H9 (cell line): ENCODE measurements at regions not wholly inside any gene's neighbourhood (a gene's known extent, or its start where the extent isn't known, plus 50 kb on each side); places are given as distances from the start of the nearest gene placed in this dataset.

Experiments
- DNase-seq: peaks from one replicate; pipeline ENCODE4 v3.0.0-alpha.2; 2017
- H2AFZ ChIP-seq: one replicate; pipeline ENCODE4 v1.6.1; 2013; ENCODE audit warnings: mild to moderate bottlenecking, low read length, control low read depth, moderate library complexity
- H2AK5ac ChIP-seq: 2 replicates; pipeline ENCODE4 v1.6.1; 2013; ENCODE audit warnings: low read length, control low read depth, mixed read lengths; ENCODE audit not compliant: insufficient read length
- H2BK120ac ChIP-seq: one replicate; pipeline ENCODE4 v1.6.1; 2013; ENCODE audit warnings: low read depth, mild to moderate bottlenecking, low read length, control low read depth, inconsistent platforms; ENCODE audit not compliant: poor library complexity, severe bottlenecking
- H2BK12ac ChIP-seq: 2 replicates; pipeline ENCODE4 v1.6.1; 2013; ENCODE audit warnings: low read length, control low read depth, mixed read lengths, low read depth; ENCODE audit not compliant: insufficient read length
- H2BK15ac ChIP-seq: 2 replicates; pipeline ENCODE4 v1.6.1; 2013; ENCODE audit warnings: low read depth, low read length, control low read depth
- H2BK20ac ChIP-seq: one replicate; pipeline ENCODE4 v1.6.1; 2013; ENCODE audit warnings: low read depth, mild to moderate bottlenecking, low read length, control low read depth, inconsistent platforms; ENCODE audit not compliant: poor library complexity, severe bottlenecking
- H2BK5ac ChIP-seq: 2 replicates; pipeline ENCODE4 v1.6.1; 2013; ENCODE audit warnings: low read length, control low read depth, mixed read lengths; ENCODE audit not compliant: insufficient read length
- H3K14ac ChIP-seq: 2 replicates; pipeline ENCODE4 v1.6.1; 2013; ENCODE audit warnings: low read length, control low read depth; ENCODE audit not compliant: insufficient read depth
- H3K18ac ChIP-seq: 2 replicates; pipeline ENCODE4 v1.6.1; 2013; ENCODE audit warnings: low read depth, mild to moderate bottlenecking, mixed read lengths, low read length, control low read depth; ENCODE audit not compliant: insufficient read length
- H3K23ac ChIP-seq: 2 replicates; pipeline ENCODE4 v1.6.1; 2013; ENCODE audit warnings: low read length, control low read depth, mixed read lengths, low read depth; ENCODE audit not compliant: insufficient read length
- H3K23me2 ChIP-seq: 2 replicates; pipeline ENCODE4 v1.6.1; 2013; ENCODE audit warnings: low read depth, mild to moderate bottlenecking, mixed read lengths, low read length, control low read depth; ENCODE audit not compliant: insufficient read length, poor library complexity, severe bottlenecking
- H3K27ac ChIP-seq: 2 replicates; pipeline ENCODE4 v1.5.1; 2013; ENCODE audit warnings: low read length, control low read depth, mixed read lengths, low read depth; ENCODE audit not compliant: insufficient read length
- H3K27me3 ChIP-seq: 2 replicates; pipeline ENCODE4 v1.6.1; 2013; ENCODE audit warnings: low read length, control low read depth, inconsistent platforms; ENCODE audit not compliant: insufficient read depth
- H3K4ac ChIP-seq: 2 replicates; pipeline ENCODE4 v1.6.1; 2013; ENCODE audit warnings: low read depth, mild to moderate bottlenecking, control low read depth, inconsistent platforms, low read length, moderate library complexity
- H3K4me1 ChIP-seq: 2 replicates; pipeline ENCODE4 v1.6.1; 2013; ENCODE audit warnings: low read length, control low read depth, inconsistent platforms; ENCODE audit not compliant: insufficient read depth
- H3K4me2 ChIP-seq: 2 replicates; pipeline ENCODE4 v1.6.1; 2013; ENCODE audit warnings: low read length, control low read depth, mixed read lengths; ENCODE audit not compliant: insufficient read length, insufficient read depth
- H3K56ac ChIP-seq: 2 replicates; pipeline ENCODE4 v1.6.1; 2013; ENCODE audit warnings: low read depth, mild to moderate bottlenecking, mixed read lengths, low read length, control low read depth; ENCODE audit not compliant: insufficient read length
- H3K79me1 ChIP-seq: 2 replicates; pipeline ENCODE4 v1.6.1; 2013; ENCODE audit warnings: low read depth, mild to moderate bottlenecking, moderate library complexity, low read length, control low read depth, inconsistent platforms; ENCODE audit not compliant: insufficient read depth, poor library complexity, severe bottlenecking
- H3K79me2 ChIP-seq: 2 replicates; pipeline ENCODE4 v1.6.1; 2013; ENCODE audit warnings: low read length, control low read depth, inconsistent platforms; ENCODE audit not compliant: insufficient read depth
- H3K9ac ChIP-seq: 2 replicates; pipeline ENCODE4 v1.6.1; 2013; ENCODE audit warnings: low read length, control low read depth, mixed read lengths; ENCODE audit not compliant: insufficient read length; ENCODE audit errors: extremely low read depth
- H3K9me3 ChIP-seq: one replicate; pipeline ENCODE4 v1.6.1; 2013; ENCODE audit warnings: low read depth, low read length, inconsistent platforms; ENCODE audit not compliant: control insufficient read depth
- H3T11ph ChIP-seq: one replicate; pipeline ENCODE4 v1.6.1; 2013; ENCODE audit warnings: mild to moderate bottlenecking, low read length, control low read depth, inconsistent platforms
- H4K20me1 ChIP-seq: one replicate; pipeline ENCODE4 v1.6.1; 2013; ENCODE audit not compliant: control insufficient read depth, insufficient read length, insufficient read depth
- H4K5ac ChIP-seq: 2 replicates; pipeline ENCODE4 v1.6.1; 2013; ENCODE audit warnings: low read depth, mild to moderate bottlenecking, mixed read lengths, low read length, control low read depth; ENCODE audit not compliant: insufficient read length
- H4K8ac ChIP-seq: replicated peaks from 2 replicates; pipeline ENCODE4 v1.6.1; 2013; ENCODE audit warnings: low read length, control low read depth, mixed read lengths, low read depth; ENCODE audit not compliant: insufficient read length
- H4K91ac ChIP-seq: 2 replicates; pipeline ENCODE4 v1.6.1; 2013; ENCODE audit warnings: low read depth, mild to moderate bottlenecking, moderate library complexity, mixed read lengths, low read length, control low read depth; ENCODE audit not compliant: insufficient read length
- H3K27ac Mint-ChIP-seq, 3 experiments: 2 replicates in 2 of 3; 3 replicates in 1 of 3; pipeline ENCODE4 v1.8.0; 2020 to 2021; ENCODE audit warnings: mixed read lengths in 3 of 3, mild to moderate bottlenecking in 1 of 3, moderate library complexity in 1 of 3
- H3K27me3 Mint-ChIP-seq: 2 replicates; pipeline ENCODE4 v1.8.0; 2021; ENCODE audit warnings: low read depth, mild to moderate bottlenecking, moderate library complexity, mixed read lengths
- H3K36me3 Mint-ChIP-seq, 3 experiments: 2 replicates in 2 of 3; 3 replicates in 1 of 3; pipeline ENCODE4 v1.8.0; 2020 to 2021; ENCODE audit warnings: low read depth in 3 of 3, mixed read lengths in 3 of 3; ENCODE audit not compliant: insufficient read depth in 1 of 3
- H3K4me1 Mint-ChIP-seq, 2 experiments: 2 replicates each; pipeline ENCODE4 v1.8.0; 2020; ENCODE audit warnings: mixed read lengths in 2 of 2
- H3K4me3 Mint-ChIP-seq, 2 experiments: 2 replicates in 1 of 2; 3 replicates in 1 of 2; pipeline ENCODE4 v1.8.0; 2020 to 2021; ENCODE audit warnings: mild to moderate bottlenecking in 2 of 2, mixed read lengths in 2 of 2, moderate library complexity in 1 of 2
- H3K9me3 Mint-ChIP-seq, 2 experiments: 2 replicates in 1 of 2; 3 replicates in 1 of 2; pipeline ENCODE4 v1.8.0; 2020; ENCODE audit warnings: mild to moderate bottlenecking in 2 of 2, mixed read lengths in 2 of 2, moderate library complexity in 1 of 2
- WGBS: extraction: QIAGEN DNeasy Blood & Tissue Kit; methylation state at CpG from one replicate; pipeline ENCODE4 v1.1.7; 2013; ENCODE audit warnings: missing lambda C conversion rate, low lambda C conversion rate, mixed read lengths; ENCODE audit not compliant: insufficient read length; ENCODE audit errors: extremely low coverage; 5-methylcytosine and 5-hydroxymethylcytosine counted together
- TF ChIP-seq, protein P1 (sequence below): fragments of 200-600 bp; sonication (generic); conservative IDR thresholded peaks from 3 replicates; pipeline ENCODE4 v1.8.0; 2021; ENCODE audit warnings: antibody characterized with exemption, mild to moderate bottlenecking

DNA sequence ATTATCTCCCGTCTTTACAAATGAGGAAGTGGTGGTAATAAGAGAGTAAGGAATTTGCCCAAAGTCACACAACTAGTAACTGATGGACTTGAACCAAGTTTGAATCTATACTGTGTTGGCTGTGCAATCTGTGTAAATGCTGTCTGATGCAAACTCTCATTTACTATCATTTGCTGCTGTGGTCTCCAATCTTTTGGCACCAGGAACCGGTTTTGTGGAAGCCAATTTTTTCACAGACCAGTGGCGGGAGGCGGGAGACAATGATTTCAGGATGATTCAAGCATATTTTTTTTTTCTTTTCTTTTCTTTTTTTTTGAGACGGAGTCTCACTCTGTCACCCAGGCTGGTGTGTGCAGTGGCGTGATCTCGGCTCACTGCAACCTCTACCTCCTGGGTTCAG is 450.0 kb upstream of the FZD8 start:
- no peak overlapping the region for H3K27ac ChIP-seq
- Mint-ChIP-seq H3K4me1 (peaks cover 6 to 9% of the 10 kb centered on the region in 2 experiments; a peak in 2 of 4 replicates), H3K36me3 (no peaks in the 10 kb centered on the region), H3K27ac (no peak overlapping the region), H3K4me3 (no peak overlapping the region), H3K27me3 (peaks cover 7% of the 10 kb centered on the region), H3K9me3 (no peaks in the 10 kb centered on the region)
- WGBS, result no CpG with 5 or more reads among the region's 7 CpGs
- H4K20me1 ChIP-seq, result no peaks in the 10 kb centered on the region
- H2BK20ac ChIP-seq, result no peak overlapping the region
- no peak overlapping the region for H2AFZ ChIP-seq
- no peak overlapping the region for H2BK120ac ChIP-seq
- no peaks in the 10 kb centered on the region for H3K9me3 ChIP-seq
- H3K9ac ChIP-seq, result no peak overlapping the region
- H3K4ac ChIP-seq, result no peak overlapping the region
- H2BK15ac ChIP-seq, result no peak overlapping the region
- H3K79me2 ChIP-seq, result no peaks in the 10 kb centered on the region
- H3K4me1 ChIP-seq, result no peaks in the 10 kb centered on the region
- H3T11ph ChIP-seq, result no peak overlapping the region
- H2BK5ac ChIP-seq, result no peak overlapping the region
- H2AK5ac ChIP-seq, result no peak overlapping the region
- H3K27me3 ChIP-seq, result no peaks in the 10 kb centered on the region; the same call in 1 of the 2 replicates
- no peak overlapping the region for H2BK12ac ChIP-seq
- no peak overlapping the region for H4K5ac ChIP-seq
- DNase-seq, result no peak
- no peaks in the 10 kb centered on the region for H3K23me2 ChIP-seq
- no peak overlapping the region for H3K4me2 ChIP-seq
- H3K18ac ChIP-seq, result no peak overlapping the region
- no peaks in the 10 kb centered on the region for H3K79me1 ChIP-seq
- TF ChIP-seq, protein P1, sequence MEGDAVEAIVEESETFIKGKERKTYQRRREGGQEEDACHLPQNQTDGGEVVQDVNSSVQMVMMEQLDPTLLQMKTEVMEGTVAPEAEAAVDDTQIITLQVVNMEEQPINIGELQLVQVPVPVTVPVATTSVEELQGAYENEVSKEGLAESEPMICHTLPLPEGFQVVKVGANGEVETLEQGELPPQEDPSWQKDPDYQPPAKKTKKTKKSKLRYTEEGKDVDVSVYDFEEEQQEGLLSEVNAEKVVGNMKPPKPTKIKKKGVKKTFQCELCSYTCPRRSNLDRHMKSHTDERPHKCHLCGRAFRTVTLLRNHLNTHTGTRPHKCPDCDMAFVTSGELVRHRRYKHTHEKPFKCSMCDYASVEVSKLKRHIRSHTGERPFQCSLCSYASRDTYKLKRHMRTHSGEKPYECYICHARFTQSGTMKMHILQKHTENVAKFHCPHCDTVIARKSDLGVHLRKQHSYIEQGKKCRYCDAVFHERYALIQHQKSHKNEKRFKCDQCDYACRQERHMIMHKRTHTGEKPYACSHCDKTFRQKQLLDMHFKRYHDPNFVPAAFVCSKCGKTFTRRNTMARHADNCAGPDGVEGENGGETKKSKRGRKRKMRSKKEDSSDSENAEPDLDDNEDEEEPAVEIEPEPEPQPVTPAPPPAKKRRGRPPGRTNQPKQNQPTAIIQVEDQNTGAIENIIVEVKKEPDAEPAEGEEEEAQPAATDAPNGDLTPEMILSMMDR, result no peak
- no peak overlapping the region for H4K8ac ChIP-seq
- H3K14ac ChIP-seq, result no peak overlapping the region
- H3K56ac ChIP-seq, result no peak overlapping the region
- no peak overlapping the region for H3K23ac ChIP-seq
- H4K91ac ChIP-seq, result no peak overlapping the region
